Activated CD8-positive, alpha-beta memory T cell treated with anti-CD3 and anti-CD28 coated beads, Interleukin-2, amount 50 U/mL, for 48 hours (primary cell): ENCODE measurements at regions not wholly inside any gene's neighbourhood (a gene's known extent, or its start where the extent isn't known, plus 50 kb on each side); places are given as distances from the start of the nearest gene placed in this dataset.
"Not testable (repeated sequence)": the region's sequence is repeated elsewhere in the genome, so short reads cannot be mapped to it uniquely, and the experiment has no call there.

ENCODE experiments used
- DNase-seq: peaks from one replicate; pipeline ENCODE4 v3.0.0-alpha.2; 2020

- no peak for DNase-seq
Measured at GRCh38 chr2:144625626-144626025, 105.7 kb upstream of the ZEB2 start.

- no peak for DNase-seq
Measured at GRCh38 chr2:144625226-144625625, 105.3 kb upstream of the ZEB2 start.

GRCh38 chr2:144624451-144624850, 104.5 kb upstream of the ZEB2 start:
- no peak for DNase-seq

GRCh38 chr2:144622373-144622772, 102.5 kb upstream of the ZEB2 start:
- not testable (repeated sequence) for DNase-seq

GRCh38 chr2:144621266-144621665, 101.3 kb upstream of the ZEB2 start:
- DNase-seq = no peak

GRCh38 chr2:144619760-144620159, 99.8 kb upstream of the ZEB2 start:
- no peak for DNase-seq

GRCh38 chr2:144617171-144617570, 97.3 kb upstream of the ZEB2 start:
- not testable (repeated sequence) for DNase-seq

GRCh38 chr2:144615866-144616565, 96.1 kb upstream of the ZEB2 start:
- DNase-seq = no peak

- DNase-seq = no peak
Measured at GRCh38 chr2:144607891-144608521, 88.1 kb upstream of the ZEB2 start.

GRCh38 chr2:144607099-144607498, 87.2 kb upstream of the ZEB2 start:
- DNase-seq = no peak

GRCh38 chr2:144606466-144607095, 86.7 kb upstream of the ZEB2 start:
- no peak for DNase-seq

GRCh38 chr2:144605231-144605840, 85.4 kb upstream of the ZEB2 start:
- no peak for DNase-seq

GRCh38 chr2:144603334-144603733, 83.4 kb upstream of the ZEB2 start:
- no peak for DNase-seq

GRCh38 chr2:144598906-144599305, 79.0 kb upstream of the ZEB2 start:
- no peak for DNase-seq

- no peak for DNase-seq
Measured at GRCh38 chr2:144597894-144598593, 78.1 kb upstream of the ZEB2 start.

- DNase-seq = no peak
Measured at GRCh38 chr2:144597388-144597787, 77.5 kb upstream of the ZEB2 start.

- no peak for DNase-seq
Measured at GRCh38 chr2:144596073-144596871, 76.4 kb upstream of the ZEB2 start.

- no peak for DNase-seq
Measured at GRCh38 chr2:144595686-144596072, 75.8 kb upstream of the ZEB2 start.

GRCh38 chr2:144595279-144595678, 75.4 kb upstream of the ZEB2 start:
- DNase-seq = no peak

- no peak for DNase-seq
Measured at GRCh38 chr2:144593803-144594202, 73.9 kb upstream of the ZEB2 start.

GRCh38 chr2:144592500-144593256, 72.8 kb upstream of the ZEB2 start:
- no peak for DNase-seq

- DNase-seq = no peak
Measured at GRCh38 chr2:144587306-144587705, 67.4 kb upstream of the ZEB2 start.
